Liver (tissue), 8 donors: ENCODE measurements at regions not wholly inside any gene's neighbourhood (a gene's known extent, or its start where the extent isn't known, plus 50 kb on each side); places are given as distances from the start of the nearest gene placed in this dataset.

Experiments used
- DNase-seq: peaks from one replicate; pipeline ENCODE4 v3.0.0-alpha.2; 2017; ENCODE audit warnings: low spot score
- H3K27ac ChIP-seq, 2 donors: one replicate each; pipeline ENCODE4 v1.7.0; 2013; ENCODE audit warnings: inconsistent platforms in 2 of 2, low read length in 2 of 2, control low read depth in 1 of 2, low read depth in 1 of 2, mild to moderate bottlenecking in 1 of 2
- H3K27me3 ChIP-seq, 4 donors: one replicate each; pipeline versions ENCODE4 v1.6.1 to v1.7.0; 2013; ENCODE audit warnings: low read length in 3 of 4, inconsistent platforms in 1 of 4, mild to moderate bottlenecking in 1 of 4, moderate library complexity in 1 of 4; ENCODE audit not compliant: control insufficient read depth in 4 of 4, insufficient read depth in 4 of 4
- H3K36me3 ChIP-seq, 4 donors: one replicate each; pipeline versions ENCODE4 v1.6.1 to v1.7.0; 2013; ENCODE audit warnings: low read length in 3 of 4, mild to moderate bottlenecking in 3 of 4, low read depth in 1 of 4, moderate library complexity in 1 of 4; ENCODE audit not compliant: control insufficient read depth in 4 of 4, insufficient read depth in 3 of 4
- H3K4me1 ChIP-seq, 4 donors: one replicate each; pipeline versions ENCODE4 v1.6.1 to v1.7.0; 2013; ENCODE audit warnings: low read length in 3 of 4, mild to moderate bottlenecking in 3 of 4, moderate library complexity in 1 of 4; ENCODE audit not compliant: control insufficient read depth in 4 of 4, insufficient read depth in 4 of 4
- H3K4me3 ChIP-seq, 3 donors: one replicate each; pipeline versions ENCODE4 v1.6.1 to v1.7.0; 2013; ENCODE audit warnings: low read length in 3 of 3, control low read depth in 1 of 3, low read depth in 1 of 3, mild to moderate bottlenecking in 1 of 3
- H3K9ac ChIP-seq, 2 donors: one replicate each; pipeline ENCODE4 v1.7.0; 2013; ENCODE audit warnings: low read length in 2 of 2, mild to moderate bottlenecking in 2 of 2, moderate library complexity in 2 of 2, control low read depth in 1 of 2, low read depth in 1 of 2
- H3K9me3 ChIP-seq, 4 donors: one replicate each; pipeline versions ENCODE4 v1.6.1 to v1.7.0; 2013; ENCODE audit warnings: low read length in 3 of 4; ENCODE audit not compliant: control insufficient read depth in 4 of 4
- CTCF ChIP-seq: fragments of 150-350 bp; IDR thresholded peaks from 2 replicates; pipeline ENCODE4 v1.5.1; 2017; ENCODE audit warnings: improper control_type of control experiment, low read depth, low read length; ENCODE audit not compliant: missing input control
- EGR1 ChIP-seq, 2 donors: IDR thresholded peaks; 2 replicates each; pipeline ENCODE4 v1.6.1; 2016 to 2018; ENCODE audit warnings: antibody characterized with exemption in 2 of 2, low read depth in 2 of 2
- FOXA1 ChIP-seq: IDR thresholded peaks from 2 replicates; pipeline ENCODE4 v1.6.1; 2016; ENCODE audit warnings: antibody characterized with exemption
- FOXA2 ChIP-seq: IDR thresholded peaks from 2 replicates; pipeline ENCODE4 v1.6.1; 2016; ENCODE audit warnings: antibody characterized with exemption
- GABPA ChIP-seq, 2 donors: IDR thresholded peaks in 1 of 2; conservative IDR thresholded peaks in 1 of 2; 2 replicates each; pipeline ENCODE4 v1.6.1; 2016; ENCODE audit warnings: antibody characterized with exemption in 2 of 2, mild to moderate bottlenecking in 1 of 2, moderate library complexity in 1 of 2
- HNF4A ChIP-seq, 2 donors: conservative IDR thresholded peaks; 2 replicates each; pipeline ENCODE4 v1.6.1; 2016; ENCODE audit warnings: antibody characterized with exemption in 2 of 2, mild to moderate bottlenecking in 2 of 2
- HNF4G ChIP-seq: IDR thresholded peaks from 2 replicates; pipeline ENCODE4 v1.6.1; 2016; ENCODE audit warnings: antibody characterized with exemption
- JUND ChIP-seq, 2 donors: IDR thresholded peaks; 2 replicates each; pipeline ENCODE4 v1.6.1; 2016; ENCODE audit warnings: antibody characterized with exemption in 2 of 2
- NR2F2 ChIP-seq: IDR thresholded peaks from 2 replicates; pipeline ENCODE4 v1.6.1; 2016; ENCODE audit warnings: antibody characterized with exemption
- RAD21 ChIP-seq, 2 donors: IDR thresholded peaks; 2 replicates each; pipeline ENCODE4 v1.6.1; 2016; ENCODE audit warnings: antibody characterized with exemption in 2 of 2, mild to moderate bottlenecking in 2 of 2
- RXRA ChIP-seq, 2 donors: IDR thresholded peaks; 2 replicates each; pipeline ENCODE4 v1.6.1; 2017 to 2018; ENCODE audit warnings: antibody characterized with exemption in 2 of 2, mild to moderate bottlenecking in 1 of 2
- SP1 ChIP-seq: IDR thresholded peaks from 2 replicates; pipeline ENCODE4 v1.6.1; 2018; ENCODE audit warnings: antibody characterized with exemption, mild to moderate bottlenecking
- TAF1 ChIP-seq: conservative IDR thresholded peaks from 2 replicates; pipeline ENCODE4 v1.6.1; 2016; ENCODE audit warnings: antibody characterized with exemption, mild to moderate bottlenecking
- YY1 ChIP-seq: IDR thresholded peaks from 2 replicates; pipeline ENCODE4 v1.6.1; 2016; ENCODE audit warnings: antibody characterized with exemption, mild to moderate bottlenecking
- ZBTB33 ChIP-seq: IDR thresholded peaks from 2 replicates; pipeline ENCODE4 v1.6.1; 2016; ENCODE audit warnings: antibody characterized with exemption
- WGBS: extraction: QIAGEN DNeasy Blood & Tissue Kit; methylation state at CpG from one replicate; pipeline ENCODE4 v1.1.7; 2013; 5-methylcytosine and 5-hydroxymethylcytosine counted together
- TF ChIP-seq, protein P1 (sequence below): IDR thresholded peaks from 2 replicates; pipeline ENCODE4 v1.6.1; 2016; ENCODE audit warnings: antibody characterized with exemption
- TF ChIP-seq, protein P2 (sequence below): IDR thresholded peaks from 2 replicates; pipeline ENCODE4 v1.6.1; 2016; ENCODE audit warnings: antibody characterized with exemption, mild to moderate bottlenecking
- TF ChIP-seq, protein P3 (sequence below): IDR thresholded peaks from 2 replicates; pipeline ENCODE4 v1.6.1; 2016; ENCODE audit warnings: antibody characterized with exemption
- donor health status: healthy.
- donor health status: healthy.
- donor health status: healthy.
- donor health status: healthy.
- donor health status: healthy.

GRCh38 chr12:76687981-76688380, 75.9 kb upstream of the ZDHHC17 start:
- DNase-seq = no peak
- H3K4me1 ChIP-seq = no peaks in the 10 kb centered on the region
- H3K27me3 ChIP-seq = no peaks in the 10 kb centered on the region
- H3K4me3 ChIP-seq = no peak overlapping the region
- TF ChIP-seq RXRA (IDR thresholded peaks at IDR 0.05) (no peak), JUND (IDR thresholded peaks at IDR 0.05) (no peak), GABPA (IDR thresholded peaks at IDR 0.05 in 1 of 2, conservative IDR thresholded peaks at IDR 0.05 in 1 of 2) (no peak), ZBTB33 (no peak), RAD21 (IDR thresholded peaks at IDR 0.05) (no peak), HNF4G (no peak), SP1 (no peak), FOXA1 (no peak), NR2F2 (no peak), HNF4A (conservative IDR thresholded peaks at IDR 0.05) (no peak), FOXA2 (no peak), TAF1 (no peak), YY1 (no peak), CTCF (no peak), EGR1 (IDR thresholded peaks at IDR 0.05; ENCODE audit: low read depth in 2 of 2) (no peak)
- TF ChIP-seq, protein P1, sequence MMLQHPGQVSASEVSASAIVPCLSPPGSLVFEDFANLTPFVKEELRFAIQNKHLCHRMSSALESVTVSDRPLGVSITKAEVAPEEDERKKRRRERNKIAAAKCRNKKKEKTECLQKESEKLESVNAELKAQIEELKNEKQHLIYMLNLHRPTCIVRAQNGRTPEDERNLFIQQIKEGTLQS = no peak
- TF ChIP-seq, protein P2, sequence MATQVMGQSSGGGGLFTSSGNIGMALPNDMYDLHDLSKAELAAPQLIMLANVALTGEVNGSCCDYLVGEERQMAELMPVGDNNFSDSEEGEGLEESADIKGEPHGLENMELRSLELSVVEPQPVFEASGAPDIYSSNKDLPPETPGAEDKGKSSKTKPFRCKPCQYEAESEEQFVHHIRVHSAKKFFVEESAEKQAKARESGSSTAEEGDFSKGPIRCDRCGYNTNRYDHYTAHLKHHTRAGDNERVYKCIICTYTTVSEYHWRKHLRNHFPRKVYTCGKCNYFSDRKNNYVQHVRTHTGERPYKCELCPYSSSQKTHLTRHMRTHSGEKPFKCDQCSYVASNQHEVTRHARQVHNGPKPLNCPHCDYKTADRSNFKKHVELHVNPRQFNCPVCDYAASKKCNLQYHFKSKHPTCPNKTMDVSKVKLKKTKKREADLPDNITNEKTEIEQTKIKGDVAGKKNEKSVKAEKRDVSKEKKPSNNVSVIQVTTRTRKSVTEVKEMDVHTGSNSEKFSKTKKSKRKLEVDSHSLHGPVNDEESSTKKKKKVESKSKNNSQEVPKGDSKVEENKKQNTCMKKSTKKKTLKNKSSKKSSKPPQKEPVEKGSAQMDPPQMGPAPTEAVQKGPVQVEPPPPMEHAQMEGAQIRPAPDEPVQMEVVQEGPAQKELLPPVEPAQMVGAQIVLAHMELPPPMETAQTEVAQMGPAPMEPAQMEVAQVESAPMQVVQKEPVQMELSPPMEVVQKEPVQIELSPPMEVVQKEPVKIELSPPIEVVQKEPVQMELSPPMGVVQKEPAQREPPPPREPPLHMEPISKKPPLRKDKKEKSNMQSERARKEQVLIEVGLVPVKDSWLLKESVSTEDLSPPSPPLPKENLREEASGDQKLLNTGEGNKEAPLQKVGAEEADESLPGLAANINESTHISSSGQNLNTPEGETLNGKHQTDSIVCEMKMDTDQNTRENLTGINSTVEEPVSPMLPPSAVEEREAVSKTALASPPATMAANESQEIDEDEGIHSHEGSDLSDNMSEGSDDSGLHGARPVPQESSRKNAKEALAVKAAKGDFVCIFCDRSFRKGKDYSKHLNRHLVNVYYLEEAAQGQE = no peak
- TF ChIP-seq, protein P3, sequence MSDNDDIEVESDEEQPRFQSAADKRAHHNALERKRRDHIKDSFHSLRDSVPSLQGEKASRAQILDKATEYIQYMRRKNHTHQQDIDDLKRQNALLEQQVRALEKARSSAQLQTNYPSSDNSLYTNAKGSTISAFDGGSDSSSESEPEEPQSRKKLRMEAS = no peak
- no peaks in the 10 kb centered on the region for H3K9me3 ChIP-seq
- no peak overlapping the region for H3K9ac ChIP-seq
- no peaks in the 10 kb centered on the region for H3K36me3 ChIP-seq
- H3K27ac ChIP-seq = no peak overlapping the region
- WGBS = 69% methylated on average over 3 of the region's 3 CpGs
